SK-N-SH (cell line): ENCODE measurements at regions not wholly inside any gene's neighbourhood (a gene's known extent, or its start where the extent isn't known, plus 50 kb on each side); places are given as distances from the start of the nearest gene placed in this dataset.

ENCODE experiments used
- EP300 ChIP-seq, 2 experiments: IDR thresholded peaks; 2 replicates each; pipeline versions ENCODE4 v1.4.0 to v1.6.1; 2012; ENCODE audit warnings: borderline replicate concordance in 1 of 2, low read depth in 1 of 2, low read length in 1 of 2
- TF ChIP-seq, protein P1 (sequence below): fragments of 200-600 bp; sonication (generic); IDR thresholded peaks from 2 replicates; pipeline ENCODE4 v1.6.1; 2017; ENCODE audit warnings: antibody characterized with exemption, mild to moderate bottlenecking, moderate library complexity
- TF ChIP-seq, protein P2 (sequence below): fragments of 150-350 bp; IDR thresholded peaks from 2 replicates; pipeline ENCODE4 v1.6.1; 2016; ENCODE audit warnings: mild to moderate bottlenecking, low read depth, low read length

DNA sequence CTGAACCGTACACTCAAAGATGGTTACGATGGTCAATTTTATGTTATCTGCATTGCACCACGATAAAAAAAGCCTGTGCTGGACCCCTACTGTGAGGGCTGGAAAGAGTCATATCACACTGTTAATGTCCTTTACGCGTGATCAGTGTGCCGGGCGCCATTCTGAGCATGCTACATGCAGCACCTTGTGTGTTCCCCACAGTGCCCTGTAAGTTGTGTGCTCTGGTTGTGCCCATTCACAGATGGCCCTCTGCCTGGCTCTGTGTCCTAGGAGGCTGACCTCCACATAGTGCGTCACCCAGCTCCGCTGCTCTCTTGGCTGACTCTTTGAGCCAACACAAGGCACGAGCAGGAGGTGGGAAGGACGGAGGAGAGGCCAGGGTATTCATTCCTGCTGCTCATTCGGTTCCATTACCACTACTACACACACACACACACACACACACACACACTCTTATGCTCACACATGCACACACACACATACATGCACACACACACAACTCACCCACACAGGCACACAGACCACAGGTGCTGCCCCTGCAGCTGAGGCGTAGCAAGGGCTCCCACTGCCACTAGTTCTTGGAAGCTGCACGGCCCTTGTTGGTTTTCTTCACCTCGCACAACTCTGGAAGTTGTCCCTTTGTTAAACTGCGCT, 129.6 kb upstream of the IQSEC1 start:
- TF ChIP-seq, protein P1, sequence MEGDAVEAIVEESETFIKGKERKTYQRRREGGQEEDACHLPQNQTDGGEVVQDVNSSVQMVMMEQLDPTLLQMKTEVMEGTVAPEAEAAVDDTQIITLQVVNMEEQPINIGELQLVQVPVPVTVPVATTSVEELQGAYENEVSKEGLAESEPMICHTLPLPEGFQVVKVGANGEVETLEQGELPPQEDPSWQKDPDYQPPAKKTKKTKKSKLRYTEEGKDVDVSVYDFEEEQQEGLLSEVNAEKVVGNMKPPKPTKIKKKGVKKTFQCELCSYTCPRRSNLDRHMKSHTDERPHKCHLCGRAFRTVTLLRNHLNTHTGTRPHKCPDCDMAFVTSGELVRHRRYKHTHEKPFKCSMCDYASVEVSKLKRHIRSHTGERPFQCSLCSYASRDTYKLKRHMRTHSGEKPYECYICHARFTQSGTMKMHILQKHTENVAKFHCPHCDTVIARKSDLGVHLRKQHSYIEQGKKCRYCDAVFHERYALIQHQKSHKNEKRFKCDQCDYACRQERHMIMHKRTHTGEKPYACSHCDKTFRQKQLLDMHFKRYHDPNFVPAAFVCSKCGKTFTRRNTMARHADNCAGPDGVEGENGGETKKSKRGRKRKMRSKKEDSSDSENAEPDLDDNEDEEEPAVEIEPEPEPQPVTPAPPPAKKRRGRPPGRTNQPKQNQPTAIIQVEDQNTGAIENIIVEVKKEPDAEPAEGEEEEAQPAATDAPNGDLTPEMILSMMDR, result no peak
- TF ChIP-seq EP300 (IDR thresholded peaks at IDR 0.05; ENCODE audit: borderline replicate concordance in 1 of 2, low read depth in 1 of 2, low read length in 1 of 2), result no peak
- TF ChIP-seq, protein P2, sequence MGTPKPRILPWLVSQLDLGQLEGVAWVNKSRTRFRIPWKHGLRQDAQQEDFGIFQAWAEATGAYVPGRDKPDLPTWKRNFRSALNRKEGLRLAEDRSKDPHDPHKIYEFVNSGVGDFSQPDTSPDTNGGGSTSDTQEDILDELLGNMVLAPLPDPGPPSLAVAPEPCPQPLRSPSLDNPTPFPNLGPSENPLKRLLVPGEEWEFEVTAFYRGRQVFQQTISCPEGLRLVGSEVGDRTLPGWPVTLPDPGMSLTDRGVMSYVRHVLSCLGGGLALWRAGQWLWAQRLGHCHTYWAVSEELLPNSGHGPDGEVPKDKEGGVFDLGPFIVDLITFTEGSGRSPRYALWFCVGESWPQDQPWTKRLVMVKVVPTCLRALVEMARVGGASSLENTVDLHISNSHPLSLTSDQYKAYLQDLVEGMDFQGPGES, result no peak
